SK-N-SH treated with all-trans-retinoic acid at 6 μM for 48 hours (cell line): ENCODE measurements at regions not wholly inside any gene's neighbourhood (a gene's known extent, or its start where the extent isn't known, plus 50 kb on each side); places are given as distances from the start of the nearest gene placed in this dataset.

Experiments
- ATAC-seq: fragments of 200-7000 bp; cut with Tn5 transposase; 3 replicates; pipeline ENCODE4 v1.9.1; 2020; ENCODE audit warnings: mild to moderate bottlenecking, moderate library complexity
- ARNTL ChIP-seq: fragments of 450-650 bp; formaldehyde crosslinking; IDR thresholded peaks from 2 replicates; pipeline ENCODE4 v1.5.0; 2020; ENCODE audit warnings: low read depth, mild to moderate bottlenecking, moderate library complexity, borderline replicate concordance
- BACH2 ChIP-seq: fragments of 250-450 bp; sonication (Bioruptor Pico); IDR thresholded peaks from 2 replicates; pipeline ENCODE4 v1.9.0; 2021; ENCODE audit warnings: mild to moderate bottlenecking, borderline replicate concordance
- CREB5 ChIP-seq: fragments of 250-450 bp; sonication (Bioruptor Pico); IDR thresholded peaks from 2 replicates; pipeline ENCODE4 v1.5.1; 2020; ENCODE audit warnings: low read depth, mild to moderate bottlenecking, moderate library complexity
- CSDC2 ChIP-seq: fragments of 250-450 bp; sonication (Bioruptor Pico); IDR thresholded peaks from 2 replicates; pipeline ENCODE4 v1.5.0; 2020; ENCODE audit warnings: mild to moderate bottlenecking, moderate library complexity
- CSRNP3 ChIP-seq: fragments of 250-450 bp; sonication (Bioruptor Pico); IDR thresholded peaks from 2 replicates; pipeline ENCODE4 v1.5.1; 2021; ENCODE audit warnings: mild to moderate bottlenecking, moderate library complexity
- ESRRG ChIP-seq: fragments of 250-450 bp; sonication (Bioruptor Pico); IDR thresholded peaks from 2 replicates; pipeline ENCODE4 v1.6.1; 2021; ENCODE audit warnings: mild to moderate bottlenecking
- GLIS3 ChIP-seq: fragments of 250-450 bp; sonication (Bioruptor Pico); IDR thresholded peaks from 2 replicates; pipeline ENCODE4 v1.5.0; 2020; ENCODE audit warnings: mild to moderate bottlenecking, moderate library complexity
- ISL1 ChIP-seq: fragments of 250-450 bp; sonication (Bioruptor Pico); IDR thresholded peaks from 2 replicates; pipeline ENCODE4 v2.1.2; 2022; ENCODE audit warnings: mild to moderate bottlenecking, moderate library complexity
- OSR1 ChIP-seq: fragments of 250-450 bp; sonication (Bioruptor Pico); IDR thresholded peaks from 2 replicates; pipeline ENCODE4 v1.8.0; 2022; ENCODE audit warnings: moderate library complexity, mild to moderate bottlenecking, inconsistent platforms
- PATZ1 ChIP-seq: fragments of 250-450 bp; sonication (Bioruptor Pico); IDR thresholded peaks from 2 replicates; pipeline ENCODE4 v1.8.0; 2020; ENCODE audit warnings: mild to moderate bottlenecking, moderate library complexity, borderline replicate concordance
- POU6F1 ChIP-seq: fragments of 250-450 bp; sonication (Bioruptor Pico); IDR thresholded peaks from 2 replicates; pipeline ENCODE4 v1.8.0; 2021; ENCODE audit warnings: low read depth, mild to moderate bottlenecking, moderate library complexity, borderline replicate concordance
- PPARA ChIP-seq: fragments of 250-450 bp; sonication (Bioruptor Pico); IDR thresholded peaks from 2 replicates; pipeline ENCODE4 v1.5.0; 2020; ENCODE audit warnings: mild to moderate bottlenecking, borderline replicate concordance
- RARB ChIP-seq: fragments of 250-450 bp; sonication (Bioruptor Pico); IDR thresholded peaks from 2 replicates; pipeline ENCODE4 v1.8.0; 2021; ENCODE audit warnings: mild to moderate bottlenecking, moderate library complexity
- SNAI2 ChIP-seq: fragments of 250-450 bp; sonication (Bioruptor Pico); IDR thresholded peaks from 2 replicates; pipeline ENCODE4 v1.5.0; 2020; ENCODE audit warnings: mild to moderate bottlenecking, moderate library complexity
- TCF4 ChIP-seq: fragments of 250-450 bp; sonication (Bioruptor Pico); IDR thresholded peaks from 2 replicates; pipeline ENCODE4 v1.8.0; 2021; ENCODE audit warnings: mild to moderate bottlenecking, moderate library complexity, borderline replicate concordance
- TSHZ2 ChIP-seq: fragments of 250-450 bp; sonication (Bioruptor Pico); IDR thresholded peaks from 2 replicates; pipeline ENCODE4 v1.5.0; 2020; ENCODE audit warnings: mild to moderate bottlenecking, moderate library complexity
- ZC3H10 ChIP-seq: fragments of 250-450 bp; sonication (Bioruptor Pico); IDR thresholded peaks from 2 replicates; pipeline ENCODE4 v1.5.1; 2021; ENCODE audit warnings: mild to moderate bottlenecking, moderate library complexity
- ZFP3 ChIP-seq: fragments of 250-450 bp; sonication (Bioruptor Pico); IDR thresholded peaks from 2 replicates; pipeline ENCODE4 v1.5.0; 2020; ENCODE audit warnings: mild to moderate bottlenecking, moderate library complexity
- ZFP30 ChIP-seq: fragments of 450-650 bp; formaldehyde crosslinking; IDR thresholded peaks from 2 replicates; pipeline ENCODE4 v1.5.0; 2022; ENCODE audit warnings: mild to moderate bottlenecking, moderate library complexity
- ZNF565 ChIP-seq: fragments of 450-650 bp; formaldehyde crosslinking; conservative IDR thresholded peaks from 2 replicates; pipeline ENCODE4 v1.5.0; 2020; ENCODE audit warnings: low read depth, mild to moderate bottlenecking, moderate library complexity
- ZNF70 ChIP-seq: fragments of 450-650 bp; formaldehyde crosslinking; IDR thresholded peaks from 2 replicates; pipeline ENCODE4 v1.5.0; 2020; ENCODE audit warnings: mild to moderate bottlenecking, moderate library complexity
- ZNF8 ChIP-seq: fragments of 450-650 bp; formaldehyde crosslinking; IDR thresholded peaks from 2 replicates; pipeline ENCODE4 v1.5.0; 2020; ENCODE audit warnings: mild to moderate bottlenecking, moderate library complexity

GRCh38 chr12:128042825-128043224 is 224.1 kb upstream of the TMEM132C start:
- no peak for TF ChIP-seq PPARA
- TF ChIP-seq CSRNP3 (CRISPR knock-in tag) = no peak
- no peak for TF ChIP-seq OSR1
- TF ChIP-seq PATZ1 (CRISPR knock-in tag) = no peak
- no peak for TF ChIP-seq ZNF8 (CRISPR knock-in tag)
- TF ChIP-seq ARNTL = no peak
- no peak for TF ChIP-seq TCF4 (CRISPR knock-in tag)
- no peak for TF ChIP-seq ZNF565
- TF ChIP-seq SNAI2 (CRISPR knock-in tag) = no peak
- no peak for TF ChIP-seq CSDC2 (CRISPR knock-in tag)
- TF ChIP-seq GLIS3 (CRISPR knock-in tag) = no peak
- no peak for ATAC-seq

GRCh38 chr12:128043317-128043716 is 223.7 kb upstream of the TMEM132C start:
- no peak for ATAC-seq
- TF ChIP-seq ESRRG (CRISPR knock-in tag) (no peak), SNAI2 (CRISPR knock-in tag) (no peak), RARB (no peak), ISL1 (CRISPR knock-in tag) (no peak), CSRNP3 (CRISPR knock-in tag) (no peak), ZNF565 (no peak), ARNTL (no peak), ZC3H10 (CRISPR knock-in tag) (no peak), TSHZ2 (no peak), TCF4 (CRISPR knock-in tag) (no peak), PATZ1 (CRISPR knock-in tag) (no peak)

GRCh38 chr12:128047266-128048060 is 219.5 kb upstream of the TMEM132C start:
- ATAC-seq = no peak
- TF ChIP-seq ZNF70 (CRISPR knock-in tag) (no peak), POU6F1 (no peak), ESRRG (CRISPR knock-in tag) (no peak), ZFP3 (CRISPR knock-in tag) (no peak), PATZ1 (CRISPR knock-in tag) (no peak), BACH2 (CRISPR knock-in tag) (no peak), ZFP30 (CRISPR knock-in tag) (no peak), SNAI2 (CRISPR knock-in tag) (no peak), GLIS3 (CRISPR knock-in tag) (no peak), OSR1 (no peak), ARNTL (no peak), ZNF8 (CRISPR knock-in tag) (no peak), CREB5 (CRISPR knock-in tag) (no peak)
